ENCODE measurements at regions not wholly inside any gene's neighbourhood (a gene's known extent, or its start where the extent isn't known, plus 50 kb on each side); places are given as distances from the start of the nearest gene placed in this dataset.
"Not testable (repeated sequence)": the region's sequence is repeated elsewhere in the genome, so short reads cannot be mapped to it uniquely, and the experiment has no call there.

DNA sequence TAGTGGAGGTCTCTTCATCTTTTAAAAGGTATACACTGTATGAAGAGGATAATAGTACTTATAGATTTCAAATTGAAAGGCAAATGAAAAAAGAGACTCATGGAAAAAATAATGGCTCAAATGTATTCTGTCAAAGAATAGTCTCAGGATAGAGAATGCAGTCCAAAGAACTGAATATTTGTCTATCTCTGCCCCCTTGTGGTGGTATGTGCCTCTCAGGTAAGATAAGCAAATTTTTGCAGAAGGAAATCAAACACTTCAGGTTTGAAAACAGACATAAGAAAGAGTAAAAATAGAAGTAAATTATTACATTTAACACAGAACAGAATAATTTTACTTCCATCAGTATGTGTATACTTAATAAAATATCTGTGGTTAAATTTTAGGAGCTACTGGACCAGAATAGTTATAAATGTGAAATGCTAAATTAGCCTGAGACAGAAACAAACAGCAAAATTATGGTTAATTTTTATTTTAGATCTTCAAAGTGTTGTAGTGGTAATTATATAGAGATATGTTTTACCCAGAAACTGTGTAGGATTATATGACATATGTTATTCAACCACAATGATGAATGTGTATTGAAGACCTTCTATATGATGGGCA, 164.4 kb upstream of the PALMD start:
- DNase-seq (ENCODE audit: low spot score in 2 of 2), result no peak
- ATAC-seq (replicated peaks; ENCODE audit: extremely low read depth, poor library complexity, severe bottlenecking), result no peak
- Mint-ChIP-seq H3K4me1 (no peaks in the 10 kb centered on the region), H3K9me3 (no peaks in the 10 kb centered on the region), H3K36me3 (ENCODE audit: insufficient read depth) (no peaks in the 10 kb centered on the region), H3K27me3 (peaks cover 38% of the 10 kb centered on the region), H3K27ac (ENCODE audit: low read depth) (no peak overlapping the region), H3K4me3 (no peak overlapping the region)

DNA sequence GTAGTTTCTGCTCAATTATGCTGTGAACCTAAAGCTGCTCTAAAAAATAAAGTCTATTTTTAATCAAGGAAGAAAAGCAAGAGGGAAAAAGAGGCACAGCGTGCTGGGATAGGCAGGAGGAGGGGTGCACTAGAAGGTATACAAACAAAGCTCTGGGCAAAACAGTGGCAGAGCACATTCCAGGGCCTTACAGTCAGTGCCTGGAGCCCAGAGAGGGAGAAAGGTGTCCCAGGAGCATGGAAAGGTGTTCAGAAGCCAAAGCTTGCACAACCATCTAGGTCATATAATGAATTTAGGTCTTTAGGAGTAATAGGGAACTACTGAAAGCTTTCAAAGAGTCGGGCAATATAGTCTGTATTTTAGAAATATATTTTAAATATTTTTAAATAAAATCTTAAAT, 163.6 kb upstream of the PALMD start:
- DNase-seq (ENCODE audit: low spot score in 2 of 2) (no peak), ATAC-seq (replicated peaks; ENCODE audit: extremely low read depth, poor library complexity, severe bottlenecking) (no peak)
- Mint-ChIP-seq H3K27ac (ENCODE audit: low read depth) (no peak overlapping the region), H3K4me1 (no peaks in the 10 kb centered on the region), H3K27me3 (peaks cover 38% of the 10 kb centered on the region), H3K4me3 (no peak overlapping the region), H3K36me3 (ENCODE audit: insufficient read depth) (no peaks in the 10 kb centered on the region), H3K9me3 (no peaks in the 10 kb centered on the region)

DNA sequence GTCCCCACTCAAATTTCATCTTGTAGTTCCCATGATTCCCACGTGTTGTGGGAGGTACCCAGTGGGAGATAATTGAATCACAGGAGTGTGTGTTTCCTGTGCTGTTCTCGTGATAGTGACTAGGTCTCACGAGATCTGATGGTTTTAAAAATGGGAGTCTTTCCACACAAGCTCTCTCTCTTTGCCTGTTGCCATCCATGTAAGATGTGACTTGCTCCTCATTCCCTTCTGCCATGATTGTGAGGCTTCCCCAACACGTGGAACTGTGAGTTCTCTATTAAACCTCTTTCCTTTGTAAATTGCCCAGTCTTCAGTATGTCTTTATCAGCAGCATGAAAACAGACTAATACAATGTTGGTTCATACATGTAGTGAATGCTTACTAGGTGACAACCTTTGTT, 163.2 kb upstream of the PALMD start:
- Mint-ChIP-seq H3K36me3 (ENCODE audit: insufficient read depth) (no peaks in the 10 kb centered on the region), H3K27ac (ENCODE audit: low read depth) (no peak overlapping the region), H3K27me3 (peaks cover 38% of the 10 kb centered on the region), H3K9me3 (no peaks in the 10 kb centered on the region), H3K4me1 (no peaks in the 10 kb centered on the region), H3K4me3 (no peak overlapping the region)
- ATAC-seq (replicated peaks; ENCODE audit: extremely low read depth, poor library complexity, severe bottlenecking), result no peak
- no peak for DNase-seq (ENCODE audit: low spot score in 2 of 2)

DNA sequence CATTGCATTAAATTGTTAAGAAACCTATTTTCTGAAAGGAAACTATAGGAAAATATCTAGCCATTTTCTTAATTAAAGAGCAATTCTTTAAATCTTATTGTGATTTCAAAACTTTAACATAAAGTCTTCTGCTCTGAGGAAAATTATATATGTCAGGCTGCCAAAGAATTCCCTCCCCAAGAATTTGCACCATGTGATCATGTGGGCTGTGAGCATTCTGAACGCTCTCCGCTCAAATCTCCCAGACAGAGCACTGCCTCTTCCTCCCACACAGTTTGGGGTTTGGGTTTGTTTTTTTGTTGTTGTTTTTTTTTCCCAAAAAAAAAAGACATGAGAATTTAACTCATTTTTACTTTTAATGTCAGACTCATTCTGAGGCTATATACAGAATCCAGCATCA, 155.9 kb upstream of the PALMD start:
- DNase-seq (ENCODE audit: low spot score in 2 of 2), result no peak
- H3K4me1 Mint-ChIP-seq, result no peaks in the 10 kb centered on the region
- H3K27ac Mint-ChIP-seq (ENCODE audit: low read depth), result no peak overlapping the region
- no peaks in the 10 kb centered on the region for H3K9me3 Mint-ChIP-seq
- no peak for ATAC-seq (replicated peaks; ENCODE audit: extremely low read depth, poor library complexity, severe bottlenecking)
- peaks cover 19% of the 10 kb centered on the region for H3K27me3 Mint-ChIP-seq
- H3K4me3 Mint-ChIP-seq, result no peak overlapping the region
- H3K36me3 Mint-ChIP-seq (ENCODE audit: insufficient read depth), result no peaks in the 10 kb centered on the region

DNA sequence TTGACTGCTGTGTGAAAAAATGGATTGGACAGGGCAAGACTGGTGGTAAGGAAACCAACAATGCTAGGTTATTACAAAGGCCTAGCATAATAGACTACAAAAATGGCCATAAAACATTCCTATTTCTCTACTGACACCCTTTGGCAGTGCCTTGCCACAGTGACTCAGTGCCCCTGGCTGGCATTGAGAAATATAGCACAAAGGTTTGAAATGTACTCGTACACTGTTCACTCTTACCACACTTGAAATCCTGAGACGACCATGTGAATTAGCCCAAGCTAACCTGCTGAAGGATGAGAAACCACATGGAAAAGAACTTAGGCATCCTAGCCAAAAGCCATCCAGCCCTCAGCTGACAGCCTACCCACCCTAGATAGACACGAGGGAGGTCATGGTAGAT, 149.8 kb upstream of the PALMD start:
- no peaks in the 10 kb centered on the region for H3K4me1 Mint-ChIP-seq
- no peaks in the 10 kb centered on the region for H3K36me3 Mint-ChIP-seq (ENCODE audit: insufficient read depth)
- no peak overlapping the region for H3K27ac Mint-ChIP-seq (ENCODE audit: low read depth)
- no peak for DNase-seq (ENCODE audit: low spot score in 2 of 2)
- ATAC-seq (replicated peaks; ENCODE audit: extremely low read depth, poor library complexity, severe bottlenecking), result no peak
- H3K27me3 Mint-ChIP-seq, result peaks cover 4% of the 10 kb centered on the region
- H3K4me3 Mint-ChIP-seq, result no peak overlapping the region
- no peaks in the 10 kb centered on the region for H3K9me3 Mint-ChIP-seq

DNA sequence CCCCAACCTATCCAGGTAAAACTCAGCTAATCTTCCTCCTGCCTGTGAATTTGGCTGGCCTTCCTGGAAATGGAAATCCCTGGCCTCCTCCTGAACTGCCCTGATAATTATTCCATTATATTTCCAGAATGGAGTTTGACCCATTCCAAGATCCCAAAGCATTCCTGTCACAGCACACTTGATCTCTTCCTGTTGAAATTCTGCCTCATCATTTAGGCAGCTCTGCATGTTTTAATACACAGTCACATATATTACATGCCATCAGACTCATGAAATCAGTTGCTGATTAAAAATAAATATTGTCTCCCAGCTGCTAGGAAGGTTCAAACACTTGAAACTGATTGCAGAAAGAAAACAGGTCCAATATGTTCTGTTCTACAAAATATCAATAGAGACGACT, 148.2 kb upstream of the PALMD start:
- no peak overlapping the region for H3K27ac Mint-ChIP-seq (ENCODE audit: low read depth)
- H3K36me3 Mint-ChIP-seq (ENCODE audit: insufficient read depth), result no peaks in the 10 kb centered on the region
- H3K4me3 Mint-ChIP-seq, result no peak overlapping the region
- DNase-seq (ENCODE audit: low spot score in 2 of 2), result no peak
- ATAC-seq (replicated peaks; ENCODE audit: extremely low read depth, poor library complexity, severe bottlenecking), result no peak
- no peaks in the 10 kb centered on the region for H3K27me3 Mint-ChIP-seq
- no peaks in the 10 kb centered on the region for H3K9me3 Mint-ChIP-seq
- no peaks in the 10 kb centered on the region for H3K4me1 Mint-ChIP-seq

DNA sequence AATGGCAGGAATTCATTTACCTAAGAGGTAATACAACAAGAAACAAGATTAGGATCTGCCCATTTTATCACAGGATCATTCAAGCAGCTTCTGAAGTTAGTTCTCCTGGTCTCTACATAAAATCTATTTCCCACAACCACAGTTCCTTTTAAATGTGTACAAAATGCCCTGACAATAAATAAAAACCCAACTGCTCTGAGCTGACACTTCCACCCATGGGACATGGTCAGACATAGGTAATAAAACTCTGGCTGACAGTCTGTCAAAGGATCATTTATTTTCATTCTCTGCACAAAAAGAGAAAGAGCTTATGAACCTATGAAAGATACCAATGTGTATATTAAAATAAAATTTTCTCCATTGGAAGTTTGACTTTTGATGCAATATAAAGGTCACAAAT, 145.4 kb upstream of the PALMD start:
- Mint-ChIP-seq H3K4me3 (no peak overlapping the region), H3K36me3 (ENCODE audit: insufficient read depth) (no peaks in the 10 kb centered on the region), H3K27me3 (peaks cover 15% of the 10 kb centered on the region), H3K4me1 (no peaks in the 10 kb centered on the region), H3K9me3 (no peaks in the 10 kb centered on the region), H3K27ac (ENCODE audit: low read depth) (no peak overlapping the region)
- DNase-seq (ENCODE audit: low spot score in 2 of 2) (no peak), ATAC-seq (replicated peaks; ENCODE audit: extremely low read depth, poor library complexity, severe bottlenecking) (no peak)

DNA sequence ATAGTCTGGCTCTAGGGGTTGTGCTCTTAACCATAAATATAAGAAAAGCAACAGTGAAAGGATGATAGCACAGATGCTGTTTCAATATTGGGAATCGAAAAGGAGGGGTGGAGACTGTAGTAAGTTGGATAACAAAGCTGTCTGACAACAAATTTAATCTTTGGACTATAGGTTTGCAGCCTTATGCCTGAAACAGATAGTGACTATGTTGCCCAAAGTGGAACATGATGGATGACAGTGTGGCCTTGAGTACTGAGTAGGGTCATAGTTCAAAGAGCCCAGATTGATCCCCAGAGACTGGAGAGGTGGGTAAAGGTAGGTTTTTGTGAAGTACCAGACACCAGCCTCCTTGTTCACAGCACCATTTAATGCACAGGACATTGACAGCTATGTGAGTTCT, 144.0 kb upstream of the PALMD start:
- no peak for DNase-seq (ENCODE audit: low spot score in 2 of 2)
- no peaks in the 10 kb centered on the region for H3K36me3 Mint-ChIP-seq (ENCODE audit: insufficient read depth)
- H3K4me3 Mint-ChIP-seq, result no peak overlapping the region
- no peaks in the 10 kb centered on the region for H3K4me1 Mint-ChIP-seq
- ATAC-seq (replicated peaks; ENCODE audit: extremely low read depth, poor library complexity, severe bottlenecking), result no peak
- H3K9me3 Mint-ChIP-seq, result no peaks in the 10 kb centered on the region
- no peak overlapping the region for H3K27ac Mint-ChIP-seq (ENCODE audit: low read depth)
- peaks cover 15% of the 10 kb centered on the region for H3K27me3 Mint-ChIP-seq

DNA sequence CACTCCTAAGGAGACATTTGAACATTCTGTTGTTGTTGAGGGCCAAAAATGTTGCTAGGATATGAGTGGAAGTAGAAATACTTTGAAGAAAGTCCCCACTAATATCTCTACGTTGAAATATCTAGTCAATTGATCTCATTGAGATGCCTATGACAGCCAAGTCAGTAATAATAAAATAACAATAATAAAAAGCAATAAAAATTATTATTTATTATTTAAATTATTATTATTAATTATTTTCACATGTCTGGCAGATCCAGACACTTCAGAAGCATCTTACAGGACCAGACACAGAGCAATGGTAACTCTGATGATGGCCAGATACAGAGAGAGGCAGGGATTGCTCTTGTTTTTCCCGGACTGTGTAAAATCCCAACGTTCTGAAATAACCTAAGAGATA, 143.5 kb upstream of the PALMD start:
- no peaks in the 10 kb centered on the region for H3K9me3 Mint-ChIP-seq
- no peak overlapping the region for H3K27ac Mint-ChIP-seq (ENCODE audit: low read depth)
- H3K4me3 Mint-ChIP-seq, result no peak overlapping the region
- DNase-seq (ENCODE audit: low spot score in 2 of 2) (no peak), ATAC-seq (replicated peaks; ENCODE audit: extremely low read depth, poor library complexity, severe bottlenecking) (no peak)
- no peaks in the 10 kb centered on the region for H3K4me1 Mint-ChIP-seq
- no peaks in the 10 kb centered on the region for H3K36me3 Mint-ChIP-seq (ENCODE audit: insufficient read depth)
- peaks cover 15% of the 10 kb centered on the region for H3K27me3 Mint-ChIP-seq

DNA sequence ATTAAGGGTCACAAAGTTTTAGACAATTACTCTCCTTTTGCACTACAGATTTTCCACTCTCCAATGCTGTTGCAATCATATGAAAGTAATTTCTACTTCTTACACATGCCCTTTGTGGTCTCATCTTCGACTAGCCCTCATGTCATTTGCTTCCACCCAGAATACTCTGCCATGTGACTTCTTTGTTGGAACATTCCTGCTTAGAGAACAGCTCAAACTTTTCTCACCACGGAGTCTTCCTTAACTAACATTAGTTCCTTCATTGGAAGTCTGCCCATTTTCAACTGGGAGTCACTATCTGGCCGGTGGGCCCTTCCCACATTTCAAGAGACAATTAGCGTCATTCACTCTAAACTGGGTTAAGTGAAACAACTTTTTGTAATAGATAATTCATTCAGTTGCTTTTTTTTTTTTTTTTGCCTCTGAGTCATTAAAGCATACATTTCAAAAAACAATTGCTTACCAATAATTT, 142.6 kb upstream of the PALMD start:
- Mint-ChIP-seq H3K4me3 (no peak overlapping the region), H3K27ac (ENCODE audit: low read depth) (no peak overlapping the region)
- DNase-seq (ENCODE audit: low spot score in 2 of 2), result no peak

DNA sequence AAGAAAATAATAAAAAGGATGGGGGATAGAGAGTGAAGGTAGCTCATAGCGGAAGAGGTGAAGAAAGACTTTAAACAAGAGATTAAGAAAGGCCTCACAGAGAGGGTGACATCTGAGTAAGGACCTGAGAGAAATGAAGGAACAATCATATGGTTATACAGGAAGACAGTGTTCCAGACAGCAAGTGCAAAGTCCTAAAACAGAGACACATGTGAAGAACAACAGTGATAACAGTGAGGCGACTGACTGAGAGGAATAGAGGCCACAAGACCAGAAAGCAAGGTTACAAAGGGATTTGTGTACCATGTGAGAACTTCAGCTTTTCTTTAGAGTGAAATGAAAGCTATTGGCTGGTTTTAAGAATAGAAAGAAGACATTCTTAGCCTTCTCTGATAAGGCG, 141.6 kb upstream of the PALMD start:
- no peaks in the 10 kb centered on the region for H3K4me1 Mint-ChIP-seq
- H3K27me3 Mint-ChIP-seq, result peaks cover 15% of the 10 kb centered on the region
- H3K4me3 Mint-ChIP-seq, result no peak overlapping the region
- H3K27ac Mint-ChIP-seq (ENCODE audit: low read depth), result peak overlapping the region; percentile 6
- ATAC-seq (replicated peaks; ENCODE audit: extremely low read depth, poor library complexity, severe bottlenecking) (no peak), DNase-seq (ENCODE audit: low spot score in 2 of 2) (no peak)
- no peaks in the 10 kb centered on the region for H3K9me3 Mint-ChIP-seq
- no peaks in the 10 kb centered on the region for H3K36me3 Mint-ChIP-seq (ENCODE audit: insufficient read depth)

More for the DNA sequence above, 142.6 kb upstream of the PALMD start:
- H3K36me3 Mint-ChIP-seq (ENCODE audit: insufficient read depth), result no peaks in the 10 kb centered on the region
- no peaks in the 10 kb centered on the region for H3K9me3 Mint-ChIP-seq
- H3K4me1 Mint-ChIP-seq, result no peaks in the 10 kb centered on the region
- H3K27me3 Mint-ChIP-seq, result peaks cover 15% of the 10 kb centered on the region
- ATAC-seq (replicated peaks; ENCODE audit: extremely low read depth, poor library complexity, severe bottlenecking), result no peak

DNA sequence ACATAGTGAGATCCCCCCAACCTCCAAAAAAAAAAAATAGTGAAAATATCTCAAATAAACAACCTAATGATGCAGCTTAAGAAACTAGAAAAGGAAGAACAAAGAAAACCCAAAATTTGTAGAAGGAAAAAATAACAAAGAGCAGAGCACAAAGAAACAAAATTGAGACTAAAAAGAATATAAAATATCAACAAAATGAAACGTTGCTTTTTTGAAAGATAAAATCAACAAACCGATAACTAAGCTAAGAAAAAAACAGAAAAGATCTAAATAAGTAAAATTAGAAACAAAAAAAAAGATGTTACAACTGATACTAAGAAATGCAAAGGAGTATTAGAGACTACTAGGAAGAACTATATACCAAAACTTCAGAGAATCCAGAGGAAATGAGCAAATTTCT, 139.3 kb upstream of the PALMD start:
- H3K27ac Mint-ChIP-seq (ENCODE audit: low read depth), result no peak overlapping the region

DNA sequence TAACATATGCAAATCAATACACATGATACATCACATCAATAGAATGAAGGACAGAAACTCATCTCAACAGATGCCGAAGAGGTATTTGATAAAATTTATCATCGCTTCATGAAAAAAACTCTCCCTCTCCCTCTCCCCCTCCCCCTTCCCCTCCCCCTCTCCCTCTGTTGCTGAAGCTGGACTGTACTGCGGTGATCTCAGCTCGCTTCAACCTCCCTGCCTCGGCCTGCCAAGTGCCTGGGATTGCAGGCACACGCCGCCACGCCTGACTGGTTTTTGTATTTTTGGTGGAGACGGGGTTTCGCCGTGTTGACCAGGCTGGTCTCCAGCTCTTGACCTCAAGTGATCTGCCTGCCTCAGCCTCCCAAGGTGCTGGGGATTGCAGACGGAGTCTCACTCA, 138.5 kb upstream of the PALMD start:
- not testable (repeated sequence) for DNase-seq (ENCODE audit: low spot score in 2 of 2); H3K4me3 Mint-ChIP-seq; H3K4me1 Mint-ChIP-seq; H3K36me3 Mint-ChIP-seq (ENCODE audit: insufficient read depth); ATAC-seq (replicated peaks; ENCODE audit: extremely low read depth, poor library complexity, severe bottlenecking); H3K9me3 Mint-ChIP-seq; H3K27ac Mint-ChIP-seq (ENCODE audit: low read depth)
- peaks cover 44% of the 10 kb centered on the region for H3K27me3 Mint-ChIP-seq

More for the DNA sequence above, 139.3 kb upstream of the PALMD start:
- H3K9me3 Mint-ChIP-seq, result no peaks in the 10 kb centered on the region
- DNase-seq (ENCODE audit: low spot score in 2 of 2), result no peak
- H3K4me3 Mint-ChIP-seq, result no peak overlapping the region
- no peaks in the 10 kb centered on the region for H3K4me1 Mint-ChIP-seq
- H3K27me3 Mint-ChIP-seq, result peaks cover 35% of the 10 kb centered on the region
- ATAC-seq (replicated peaks; ENCODE audit: extremely low read depth, poor library complexity, severe bottlenecking), result no peak
- no peaks in the 10 kb centered on the region for H3K36me3 Mint-ChIP-seq (ENCODE audit: insufficient read depth)
